ENCODE measurements at regions not wholly inside any gene's neighbourhood (a gene's known extent, or its start where the extent isn't known, plus 50 kb on each side); places are given as distances from the start of the nearest gene placed in this dataset.

DNA sequence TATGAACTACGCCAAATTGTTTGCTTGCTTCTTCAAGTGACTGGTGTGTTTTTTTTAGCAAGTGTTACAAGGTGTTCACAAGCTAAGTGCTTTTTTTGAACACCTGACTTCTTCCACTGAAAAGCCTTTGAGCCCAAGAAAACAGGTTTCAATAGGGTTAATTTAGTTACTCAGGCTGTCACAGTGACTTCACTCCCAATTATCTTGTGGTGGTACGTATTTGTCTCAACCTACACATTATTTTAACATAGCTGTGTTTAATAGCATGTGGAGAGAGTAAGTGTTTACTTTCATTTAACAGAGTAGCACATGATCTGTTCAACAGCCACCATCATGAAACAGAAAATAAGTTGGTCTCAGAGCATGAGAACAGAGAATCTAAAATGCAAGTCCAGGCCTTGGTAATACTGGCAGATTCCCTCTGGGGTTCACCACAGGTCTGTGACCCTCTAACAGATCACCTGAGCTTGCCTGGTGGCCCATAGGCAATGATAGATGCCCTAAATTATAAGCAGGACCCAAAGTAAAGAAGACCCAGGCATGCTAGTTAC is 267.7 kb upstream of the SMARCA2 start:
- TF ChIP-seq, protein P1, sequence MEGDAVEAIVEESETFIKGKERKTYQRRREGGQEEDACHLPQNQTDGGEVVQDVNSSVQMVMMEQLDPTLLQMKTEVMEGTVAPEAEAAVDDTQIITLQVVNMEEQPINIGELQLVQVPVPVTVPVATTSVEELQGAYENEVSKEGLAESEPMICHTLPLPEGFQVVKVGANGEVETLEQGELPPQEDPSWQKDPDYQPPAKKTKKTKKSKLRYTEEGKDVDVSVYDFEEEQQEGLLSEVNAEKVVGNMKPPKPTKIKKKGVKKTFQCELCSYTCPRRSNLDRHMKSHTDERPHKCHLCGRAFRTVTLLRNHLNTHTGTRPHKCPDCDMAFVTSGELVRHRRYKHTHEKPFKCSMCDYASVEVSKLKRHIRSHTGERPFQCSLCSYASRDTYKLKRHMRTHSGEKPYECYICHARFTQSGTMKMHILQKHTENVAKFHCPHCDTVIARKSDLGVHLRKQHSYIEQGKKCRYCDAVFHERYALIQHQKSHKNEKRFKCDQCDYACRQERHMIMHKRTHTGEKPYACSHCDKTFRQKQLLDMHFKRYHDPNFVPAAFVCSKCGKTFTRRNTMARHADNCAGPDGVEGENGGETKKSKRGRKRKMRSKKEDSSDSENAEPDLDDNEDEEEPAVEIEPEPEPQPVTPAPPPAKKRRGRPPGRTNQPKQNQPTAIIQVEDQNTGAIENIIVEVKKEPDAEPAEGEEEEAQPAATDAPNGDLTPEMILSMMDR (IDR thresholded peaks at IDR 0.05), result no peak
- TF ChIP-seq POLR2A (IDR thresholded peaks at IDR 0.05), result no peak

All from Peyer's patch (tissue), 4 donors.